PFSK-1 (cell line): ENCODE measurements at regions not wholly inside any gene's neighbourhood (a gene's known extent, or its start where the extent isn't known, plus 50 kb on each side); places are given as distances from the start of the nearest gene placed in this dataset.

Experiments
- POLR2AphosphoS5 ChIP-seq: IDR thresholded peaks from 2 replicates; pipeline ENCODE4 v1.6.1; 2012; ENCODE audit warnings: low read depth, mild to moderate bottlenecking, control low read depth, low read length, moderate library complexity
- REST ChIP-seq, 2 experiments: IDR thresholded peaks; 2 replicates each; pipeline versions ENCODE4 v1.6.1 to v1.8.0; 2011 to 2012; ENCODE audit warnings: low read depth in 2 of 2, low read length in 2 of 2, control low read depth in 1 of 2, inconsistent platforms in 1 of 2, mild to moderate bottlenecking in 1 of 2, moderate library complexity in 1 of 2; ENCODE audit not compliant: insufficient read depth in 1 of 2
- SIN3A ChIP-seq: IDR thresholded peaks from 2 replicates; pipeline ENCODE4 v1.6.1; 2012; ENCODE audit warnings: mild to moderate bottlenecking, low read length, moderate library complexity, borderline replicate concordance; ENCODE audit not compliant: insufficient read depth
- TAF1 ChIP-seq: IDR thresholded peaks from 2 replicates; pipeline ENCODE4 v1.6.1; 2012; ENCODE audit warnings: low read length, control low read depth, borderline replicate concordance; ENCODE audit not compliant: insufficient read depth

GRCh38 chr12:89270548-89270947, 81.8 kb downstream of the DUSP6 start:
- TF ChIP-seq REST (IDR thresholded peaks at IDR 0.05; ENCODE audit: insufficient read depth in 1 of 2, low read depth in 2 of 2, low read length in 2 of 2) (no peak), SIN3A (no peak), POLR2AphosphoS5 (no peak), TAF1 (no peak)
